Prostate gland (tissue), 2 donors: ENCODE measurements at regions not wholly inside any gene's neighbourhood (a gene's known extent, or its start where the extent isn't known, plus 50 kb on each side); places are given as distances from the start of the nearest gene placed in this dataset.

Source experiments
- POLR2A ChIP-seq: fragments of 450-650 bp; IDR thresholded peaks from one replicate; pipeline ENCODE4 v1.6.1; 2016; ENCODE audit warnings: antibody characterized with exemption, mild to moderate bottlenecking
- POLR2AphosphoS5 ChIP-seq: sonication (generic); formaldehyde crosslinking; IDR thresholded peaks from one replicate; pipeline ENCODE4 v1.6.1; 2017; ENCODE audit warnings: antibody characterized with exemption
- TF ChIP-seq, protein P1 (sequence below), 4 experiments: fragments of 200-600 bp in 2 of 4; fragments of 450-650 bp in 2 of 4; sonication (generic) in 2 of 4; IDR thresholded peaks; 1 replicate in 3 of 4; 2 replicates in 1 of 4; pipeline ENCODE4 v1.5.1; 2016 to 2019; ENCODE audit warnings: antibody characterized with exemption in 4 of 4, mild to moderate bottlenecking in 2 of 4, moderate library complexity in 2 of 4

DNA sequence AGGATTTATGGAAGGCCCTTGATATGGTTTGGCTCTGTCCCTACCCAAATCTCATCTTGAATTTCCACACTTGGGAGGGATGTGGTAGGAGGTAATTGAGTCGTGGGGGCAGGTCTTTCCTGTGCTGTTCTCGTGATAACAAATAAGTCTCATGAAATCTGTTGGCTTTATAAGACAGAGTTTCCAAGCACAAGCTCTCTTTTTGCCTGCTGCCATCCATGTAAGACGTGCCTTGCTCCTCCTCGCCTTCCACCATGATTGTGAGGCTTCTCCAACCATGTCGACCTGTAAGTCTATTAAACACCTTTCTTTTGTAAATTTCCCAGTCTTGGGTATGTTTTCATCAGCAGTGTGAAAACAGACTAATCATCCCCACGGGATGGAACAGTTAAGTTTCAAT, 557.2 kb upstream of the ISX start:
- no peak for TF ChIP-seq POLR2A
- TF ChIP-seq, protein P1, sequence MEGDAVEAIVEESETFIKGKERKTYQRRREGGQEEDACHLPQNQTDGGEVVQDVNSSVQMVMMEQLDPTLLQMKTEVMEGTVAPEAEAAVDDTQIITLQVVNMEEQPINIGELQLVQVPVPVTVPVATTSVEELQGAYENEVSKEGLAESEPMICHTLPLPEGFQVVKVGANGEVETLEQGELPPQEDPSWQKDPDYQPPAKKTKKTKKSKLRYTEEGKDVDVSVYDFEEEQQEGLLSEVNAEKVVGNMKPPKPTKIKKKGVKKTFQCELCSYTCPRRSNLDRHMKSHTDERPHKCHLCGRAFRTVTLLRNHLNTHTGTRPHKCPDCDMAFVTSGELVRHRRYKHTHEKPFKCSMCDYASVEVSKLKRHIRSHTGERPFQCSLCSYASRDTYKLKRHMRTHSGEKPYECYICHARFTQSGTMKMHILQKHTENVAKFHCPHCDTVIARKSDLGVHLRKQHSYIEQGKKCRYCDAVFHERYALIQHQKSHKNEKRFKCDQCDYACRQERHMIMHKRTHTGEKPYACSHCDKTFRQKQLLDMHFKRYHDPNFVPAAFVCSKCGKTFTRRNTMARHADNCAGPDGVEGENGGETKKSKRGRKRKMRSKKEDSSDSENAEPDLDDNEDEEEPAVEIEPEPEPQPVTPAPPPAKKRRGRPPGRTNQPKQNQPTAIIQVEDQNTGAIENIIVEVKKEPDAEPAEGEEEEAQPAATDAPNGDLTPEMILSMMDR (IDR thresholded peaks at IDR 0.05): no peak
- TF ChIP-seq POLR2AphosphoS5: no peak
